Keratinocyte (primary cell): ENCODE measurements at regions not wholly inside any gene's neighbourhood (a gene's known extent, or its start where the extent isn't known, plus 50 kb on each side); places are given as distances from the start of the nearest gene placed in this dataset.

Source experiments
- CTCF ChIP-seq, 3 experiments: IDR thresholded peaks in 1 of 3; conservative IDR thresholded peaks in 1 of 3; optimal IDR thresholded peaks in 1 of 3; 2 replicates in 2 of 3; 3 replicates in 1 of 3; pipeline versions ENCODE3 to v1.5.1; 2011; ENCODE audit warnings: low read length in 3 of 3, mild to moderate bottlenecking in 3 of 3, moderate library complexity in 2 of 3, control low read depth in 1 of 3, inconsistent platforms in 1 of 3; ENCODE audit not compliant: insufficient read depth in 2 of 3; ENCODE audit errors: extremely low read depth in 1 of 3
- EZH2 ChIP-seq: IDR thresholded peaks from one replicate; pipeline ENCODE4 v1.6.1; 2012; ENCODE audit warnings: inconsistent platforms, mild to moderate bottlenecking, low read length, moderate library complexity

DNA sequence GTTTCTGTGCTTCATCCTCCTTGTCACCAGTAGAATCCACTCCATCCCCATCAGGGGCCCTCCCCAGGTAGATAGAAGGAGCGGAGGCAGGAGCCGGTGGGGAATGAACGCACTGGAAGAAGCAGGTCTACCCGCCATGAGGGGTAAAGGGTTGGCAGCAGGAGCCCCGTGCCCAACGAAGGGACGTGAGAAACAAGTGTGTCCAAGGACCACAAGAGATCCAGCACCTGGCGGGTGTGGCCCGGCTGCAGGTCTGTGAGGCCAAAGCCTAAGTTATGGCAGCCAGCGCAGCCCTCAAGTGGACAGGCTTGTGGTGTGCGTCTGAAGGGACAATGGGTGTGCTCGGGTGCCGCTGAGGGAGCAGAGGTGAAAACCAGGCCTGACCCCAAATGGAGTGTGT, 94.3 kb downstream of the IRX2 start:
- TF ChIP-seq CTCF (optimal IDR thresholded peaks at IDR 0.05 in 1 of 3, IDR thresholded peaks at IDR 0.05 in 1 of 3, conservative IDR thresholded peaks at IDR 0.05 in 1 of 3; ENCODE audit: extremely low read depth in 1 of 3, insufficient read depth in 2 of 3, low read length in 3 of 3) (no peak), EZH2 (no peak)
